GM23338 (cell line): ENCODE measurements at regions not wholly inside any gene's neighbourhood (a gene's known extent, or its start where the extent isn't known, plus 50 kb on each side); places are given as distances from the start of the nearest gene placed in this dataset.

Source experiments
- ATAC-seq: fragments of 200-7000 bp; cut with Tn5 transposase; 3 replicates; pipeline ENCODE4 v1.9.1; 2020
- DNase-seq: peaks from one replicate; pipeline ENCODE4 v3.0.0-alpha.2; 2015; ENCODE audit warnings: low spot score
- H2AFZ ChIP-seq: fragments of 200-600 bp; sonication (generic); 2 replicates; pipeline ENCODE4 v1.8.0; 2016; ENCODE audit warnings: antibody characterized with exemption, mild to moderate bottlenecking, moderate library complexity
- H3F3A ChIP-seq: fragments of 200-600 bp; sonication (generic); replicated peaks from 2 replicates; pipeline ENCODE4 v1.8.0; 2017; ENCODE audit warnings: antibody characterized with exemption, mixed run types, low read depth
- H3K27ac ChIP-seq: fragments of 200-600 bp; sonication (generic); 2 replicates; pipeline ENCODE4 v1.6.1; 2016; ENCODE audit warnings: low read depth
- H3K27me3 ChIP-seq: fragments of 200-600 bp; sonication (generic); 2 replicates; pipeline ENCODE4 v1.8.0; 2016; ENCODE audit warnings: mild to moderate bottlenecking, mixed run types, moderate library complexity; ENCODE audit not compliant: insufficient read depth
- H3K36me3 ChIP-seq: fragments of 200-600 bp; sonication (generic); 2 replicates; pipeline ENCODE4 v1.8.0; 2016; ENCODE audit warnings: mild to moderate bottlenecking; ENCODE audit not compliant: insufficient read depth
- H3K4me1 ChIP-seq: fragments of 200-600 bp; sonication (generic); 2 replicates; pipeline ENCODE4 v1.8.0; 2016; ENCODE audit warnings: mild to moderate bottlenecking, moderate library complexity; ENCODE audit not compliant: insufficient read depth
- H3K4me2 ChIP-seq: fragments of 200-600 bp; sonication (generic); 2 replicates; pipeline ENCODE4 v1.7.1; 2017; ENCODE audit warnings: mixed run types
- H3K4me3 ChIP-seq: fragments of 200-600 bp; sonication (generic); 2 replicates; pipeline ENCODE4 v1.6.1; 2016; ENCODE audit warnings: mixed run types
- H3K79me2 ChIP-seq: fragments of 200-600 bp; sonication (generic); replicated peaks from 2 replicates; pipeline ENCODE4 v1.8.0; 2017; ENCODE audit warnings: mild to moderate bottlenecking; ENCODE audit not compliant: insufficient read depth
- H3K9me2 ChIP-seq: fragments of 200-600 bp; sonication (generic); 2 replicates; pipeline ENCODE4 v1.8.0; 2017; ENCODE audit not compliant: insufficient read depth
- H4K20me1 ChIP-seq: fragments of 200-600 bp; sonication (generic); replicated peaks from 2 replicates; pipeline ENCODE4 v1.8.0; 2017; ENCODE audit warnings: mild to moderate bottlenecking; ENCODE audit not compliant: insufficient read depth
- H3K27ac Mint-ChIP-seq: 2 replicates; pipeline ENCODE4 v1.8.0; 2020; ENCODE audit warnings: inconsistent platforms, mild to moderate bottlenecking, moderate library complexity, mixed read lengths
- H3K27me3 Mint-ChIP-seq: 3 replicates; pipeline ENCODE4 v1.8.0; 2022; ENCODE audit warnings: low read depth, mild to moderate bottlenecking, moderate library complexity, mixed read lengths, inconsistent platforms; ENCODE audit not compliant: insufficient read depth, poor library complexity
- H3K36me3 Mint-ChIP-seq: 3 replicates; pipeline ENCODE4 v1.8.0; 2021; ENCODE audit warnings: low read depth, mild to moderate bottlenecking, inconsistent platforms, moderate library complexity, mixed read lengths
- H3K4me1 Mint-ChIP-seq: 3 replicates; pipeline ENCODE4 v1.8.0; 2020; ENCODE audit warnings: mild to moderate bottlenecking, inconsistent platforms, mixed read lengths
- H3K4me3 Mint-ChIP-seq: 3 replicates; pipeline ENCODE4 v1.8.0; 2021; ENCODE audit warnings: moderate library complexity, mild to moderate bottlenecking, inconsistent platforms, mixed read lengths
- H3K9me3 Mint-ChIP-seq: 3 replicates; pipeline ENCODE4 v1.8.0; 2020; ENCODE audit warnings: moderate library complexity, mild to moderate bottlenecking, inconsistent platforms, mixed read lengths
- CREB1 ChIP-seq: fragments of 250-450 bp; sonication (Bioruptor Pico); IDR thresholded peaks from 2 replicates; pipeline ENCODE4 v1.5.0; 2020; ENCODE audit warnings: low read depth, mild to moderate bottlenecking, moderate library complexity
- ETS1 ChIP-seq: IDR thresholded peaks from 2 replicates; pipeline ENCODE4 v1.6.1; 2016; ENCODE audit warnings: antibody characterized with exemption
- EZH2 ChIP-seq: fragments of 200-600 bp; sonication (generic); IDR thresholded peaks from one replicate; pipeline ENCODE4 v1.8.0; 2017; ENCODE audit warnings: antibody characterized with exemption, mild to moderate bottlenecking, low read depth; ENCODE audit not compliant: unreplicated experiment
- POLR2AphosphoS5 ChIP-seq: IDR thresholded peaks from 2 replicates; pipeline ENCODE4 v1.6.1; 2016; ENCODE audit warnings: antibody characterized with exemption, low read depth
- REST ChIP-seq: IDR thresholded peaks from one replicate; pipeline ENCODE4 v1.6.1; 2018; ENCODE audit warnings: antibody characterized with exemption; ENCODE audit not compliant: unreplicated experiment
- ZNF114 ChIP-seq: fragments of 250-450 bp; sonication (Bioruptor Pico); IDR thresholded peaks from 2 replicates; pipeline ENCODE4 v1.5.0; 2020; ENCODE audit warnings: mild to moderate bottlenecking, moderate library complexity

GRCh38 chr20:48294196-48294595, 508.9 kb upstream of the SULF2 start:
- TF ChIP-seq ZNF114 (CRISPR knock-in tag): no peak
- TF ChIP-seq ETS1: no peak
- TF ChIP-seq EZH2: no peak
- no peaks in the 10 kb centered on the region for H3K79me2 ChIP-seq
- H2AFZ ChIP-seq: no peak overlapping the region
- no peaks in the 10 kb centered on the region for H3K27me3 ChIP-seq
- no peaks in the 10 kb centered on the region for H3F3A ChIP-seq
- Mint-ChIP-seq H3K27me3 (peaks cover 6% of the 10 kb centered on the region), H3K27ac (no peak overlapping the region), H3K9me3 (peaks cover 8% of the 10 kb centered on the region; the same call in 2 of the 3 replicates), H3K4me3 (no peak overlapping the region), H3K4me1 (peaks cover 52% of the 10 kb centered on the region), H3K36me3 (no peaks in the 10 kb centered on the region; the same call in 2 of the 3 replicates)
- DNase-seq (no peak), ATAC-seq (no peak)
- H3K27ac ChIP-seq: peak overlapping the region; percentile 67; the same call in 1 of the 2 replicates
- H3K4me2 ChIP-seq: peak overlapping the region; percentile 56
- no peaks in the 10 kb centered on the region for H3K36me3 ChIP-seq
- no peaks in the 10 kb centered on the region for H4K20me1 ChIP-seq
- H3K9me2 ChIP-seq: no peaks in the 10 kb centered on the region
- H3K4me3 ChIP-seq: no peak overlapping the region
- H3K4me1 ChIP-seq: peaks cover 47% of the 10 kb centered on the region

GRCh38 chr20:48293671-48294070, 508.4 kb upstream of the SULF2 start:
- H3K27me3 ChIP-seq: no peaks in the 10 kb centered on the region
- Mint-ChIP-seq H3K27ac (no peak overlapping the region; the same call in 1 of the 2 replicates), H3K4me1 (peaks cover 52% of the 10 kb centered on the region), H3K9me3 (peaks cover 6% of the 10 kb centered on the region; the same call in 2 of the 3 replicates), H3K36me3 (no peaks in the 10 kb centered on the region; the same call in 2 of the 3 replicates), H3K4me3 (no peak overlapping the region), H3K27me3 (peaks cover 6% of the 10 kb centered on the region)
- DNase-seq: no peak
- no peaks in the 10 kb centered on the region for H4K20me1 ChIP-seq
- no peak overlapping the region for H2AFZ ChIP-seq
- H3K4me1 ChIP-seq: peaks cover 47% of the 10 kb centered on the region
- H3F3A ChIP-seq: no peaks in the 10 kb centered on the region
- H3K27ac ChIP-seq: no peak overlapping the region
- no peaks in the 10 kb centered on the region for H3K79me2 ChIP-seq
- no peak overlapping the region for H3K4me3 ChIP-seq
- no peaks in the 10 kb centered on the region for H3K9me2 ChIP-seq
- H3K36me3 ChIP-seq: no peaks in the 10 kb centered on the region
- H3K4me2 ChIP-seq: no peak overlapping the region
- no peak for TF ChIP-seq CREB1 (CRISPR knock-in tag)
- no peak for TF ChIP-seq REST
- ATAC-seq: no peak

GRCh38 chr20:48292806-48293205, 507.5 kb upstream of the SULF2 start:
- Histone ChIP-seq H3K4me2 (peak overlapping the region; percentile 63), H3F3A (no peaks in the 10 kb centered on the region), H3K36me3 (no peaks in the 10 kb centered on the region), H3K27me3 (no peaks in the 10 kb centered on the region), H3K4me1 (peaks cover 47% of the 10 kb centered on the region), H3K79me2 (no peaks in the 10 kb centered on the region), H3K4me3 (no peak overlapping the region), H4K20me1 (no peaks in the 10 kb centered on the region), H3K9me2 (no peaks in the 10 kb centered on the region), H3K27ac (peak overlapping the region; percentile 11; the same call in 1 of the 2 replicates), H2AFZ (no peak overlapping the region)
- peak; percentile 76 for DNase-seq
- ATAC-seq: peak; percentile 23; the same call in 2 of the 3 replicates
- H3K27me3 Mint-ChIP-seq: peaks cover 11% of the 10 kb centered on the region
- no peaks in the 10 kb centered on the region for H3K9me3 Mint-ChIP-seq
- H3K4me3 Mint-ChIP-seq: no peak overlapping the region; the same call in 2 of the 3 replicates
- peak overlapping the region; percentile 50; the same call in 1 of the 2 replicates for H3K27ac Mint-ChIP-seq
- H3K4me1 Mint-ChIP-seq: peaks cover 52% of the 10 kb centered on the region
- no peaks in the 10 kb centered on the region; the same call in 2 of the 3 replicates for H3K36me3 Mint-ChIP-seq
- TF ChIP-seq REST: no peak
- TF ChIP-seq ZNF114 (CRISPR knock-in tag): no peak
- no peak for TF ChIP-seq POLR2AphosphoS5
